Astrocyte of the cerebellum (primary cell): ENCODE measurements at regions not wholly inside any gene's neighbourhood (a gene's known extent, or its start where the extent isn't known, plus 50 kb on each side); places are given as distances from the start of the nearest gene placed in this dataset.

Source experiments
- DNase-seq: peaks from one replicate; pipeline ENCODE4 v3.0.0-alpha.2; 2011; ENCODE audit warnings: low read depth
- H3K4me3 ChIP-seq: 2 replicates; pipeline ENCODE4 v1.5.1; 2011; ENCODE audit warnings: mild to moderate bottlenecking, low read depth, low read length, moderate library complexity
- in situ Hi-C: cut with HindIII; loops from 2 replicates; pipeline ENCODE4 v1.10.0; 2017; ENCODE audit warnings: low sequenced_read_pairs
- TF ChIP-seq, protein P1 (sequence below): IDR thresholded peaks from 2 replicates; pipeline ENCODE4 v1.5.1; 2012; ENCODE audit warnings: low read length, low read depth, moderate library complexity, mild to moderate bottlenecking; ENCODE audit errors: missing control alignments

DNA sequence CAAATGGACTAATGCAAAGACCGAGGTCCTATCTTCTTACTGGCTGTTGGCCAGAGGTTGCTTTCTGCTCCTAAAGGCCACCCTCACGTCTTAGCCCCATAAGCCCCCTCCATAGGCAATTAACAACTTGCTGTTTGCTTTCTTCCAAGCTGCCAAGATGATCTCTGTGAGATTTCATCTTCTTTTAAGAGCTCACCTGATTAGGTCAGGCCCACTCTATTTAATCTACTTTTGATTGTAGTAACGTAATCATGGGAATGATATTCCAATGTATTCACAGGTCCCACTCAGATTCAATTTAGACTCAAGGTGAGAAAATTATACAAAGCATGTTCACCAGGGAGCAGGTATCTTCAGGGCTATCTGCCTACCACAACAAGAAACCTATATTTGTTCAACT is 84.4 kb upstream of the RAD23B start:
- in situ Hi-C loops = no loop called here
- TF ChIP-seq, protein P1, sequence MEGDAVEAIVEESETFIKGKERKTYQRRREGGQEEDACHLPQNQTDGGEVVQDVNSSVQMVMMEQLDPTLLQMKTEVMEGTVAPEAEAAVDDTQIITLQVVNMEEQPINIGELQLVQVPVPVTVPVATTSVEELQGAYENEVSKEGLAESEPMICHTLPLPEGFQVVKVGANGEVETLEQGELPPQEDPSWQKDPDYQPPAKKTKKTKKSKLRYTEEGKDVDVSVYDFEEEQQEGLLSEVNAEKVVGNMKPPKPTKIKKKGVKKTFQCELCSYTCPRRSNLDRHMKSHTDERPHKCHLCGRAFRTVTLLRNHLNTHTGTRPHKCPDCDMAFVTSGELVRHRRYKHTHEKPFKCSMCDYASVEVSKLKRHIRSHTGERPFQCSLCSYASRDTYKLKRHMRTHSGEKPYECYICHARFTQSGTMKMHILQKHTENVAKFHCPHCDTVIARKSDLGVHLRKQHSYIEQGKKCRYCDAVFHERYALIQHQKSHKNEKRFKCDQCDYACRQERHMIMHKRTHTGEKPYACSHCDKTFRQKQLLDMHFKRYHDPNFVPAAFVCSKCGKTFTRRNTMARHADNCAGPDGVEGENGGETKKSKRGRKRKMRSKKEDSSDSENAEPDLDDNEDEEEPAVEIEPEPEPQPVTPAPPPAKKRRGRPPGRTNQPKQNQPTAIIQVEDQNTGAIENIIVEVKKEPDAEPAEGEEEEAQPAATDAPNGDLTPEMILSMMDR = no peak
- DNase-seq = no peak
- H3K4me3 ChIP-seq = no peak overlapping the region

DNA sequence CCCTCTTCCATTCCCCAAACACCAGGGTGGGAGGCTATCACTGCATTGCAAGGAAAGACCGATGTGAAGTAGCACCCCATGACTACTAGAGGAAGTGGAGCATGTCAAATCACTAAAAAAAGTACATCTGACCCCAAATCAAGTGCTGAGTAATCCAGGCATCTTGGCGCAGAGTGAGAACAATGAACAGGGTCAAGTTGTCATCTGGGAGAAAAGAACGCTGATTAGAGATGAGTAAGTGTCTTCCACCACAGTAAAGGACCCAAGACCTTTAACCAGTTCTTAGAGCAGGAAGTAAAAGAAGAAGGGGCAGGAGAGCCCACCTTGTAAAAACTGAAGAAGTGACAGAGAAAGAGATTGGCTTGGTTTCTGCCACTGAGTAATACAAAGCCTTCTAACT is 75.0 kb upstream of the RAD23B start:
- no peak for DNase-seq
- in situ Hi-C loops = no loop called here
- no peak overlapping the region for H3K4me3 ChIP-seq
- TF ChIP-seq, protein P1 = no peak

DNA sequence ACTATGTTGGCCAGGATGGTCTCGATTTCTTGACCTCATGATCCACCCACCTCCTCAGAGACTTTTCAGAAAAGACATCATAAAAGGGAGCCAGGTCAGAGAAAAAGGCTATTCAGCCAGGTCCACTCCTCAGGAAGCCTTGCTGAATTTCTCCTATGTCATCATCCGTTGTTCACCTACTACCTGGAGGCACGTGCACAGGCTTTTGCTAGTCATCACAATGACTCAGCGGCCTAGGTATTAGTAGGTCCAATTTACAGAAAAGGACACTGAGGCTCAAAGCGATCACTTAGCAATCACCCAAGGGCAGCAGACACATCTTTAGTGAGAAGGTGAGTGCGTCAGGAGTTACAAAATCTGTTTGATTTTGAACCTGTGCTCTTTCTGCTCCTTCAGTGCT is 72.3 kb upstream of the RAD23B start:
- TF ChIP-seq, protein P1 = no peak
- in situ Hi-C loops = no loop called here
- H3K4me3 ChIP-seq = no peak overlapping the region
- DNase-seq = no peak

DNA sequence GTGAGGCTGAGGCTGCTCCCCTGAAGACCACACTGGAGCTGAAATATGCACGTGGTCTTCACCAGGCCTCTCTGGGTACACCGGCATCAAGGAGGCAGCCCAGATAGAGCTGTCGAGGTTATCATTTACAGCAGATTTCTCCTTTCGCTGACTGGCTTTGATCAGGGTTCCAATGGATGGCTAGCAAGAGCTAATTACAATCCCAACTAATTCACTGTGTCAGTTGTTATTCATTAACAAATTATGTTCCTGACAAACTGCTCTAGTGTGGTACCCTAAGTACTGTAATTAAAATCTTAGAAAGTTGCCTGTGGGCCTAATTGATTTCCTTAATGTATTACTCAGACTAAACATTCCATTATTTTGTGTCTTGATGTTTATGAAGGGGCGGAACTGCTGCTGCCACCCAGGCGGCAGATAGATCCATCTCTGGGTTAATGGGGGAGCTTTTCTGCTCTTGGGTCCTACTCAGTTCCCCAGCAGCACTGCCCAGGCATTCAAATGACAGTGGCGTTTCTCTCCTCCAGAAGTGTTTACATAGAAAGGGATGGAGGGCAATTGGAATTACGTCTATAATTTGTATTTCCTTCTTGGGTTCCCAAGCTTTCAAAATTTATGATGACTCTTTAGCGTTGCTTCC is 71.7 kb upstream of the RAD23B start:
- TF ChIP-seq, protein P1 = no peak
- H3K4me3 ChIP-seq = no peak overlapping the region
- in situ Hi-C loops = no loop called here
- DNase-seq = no peak

DNA sequence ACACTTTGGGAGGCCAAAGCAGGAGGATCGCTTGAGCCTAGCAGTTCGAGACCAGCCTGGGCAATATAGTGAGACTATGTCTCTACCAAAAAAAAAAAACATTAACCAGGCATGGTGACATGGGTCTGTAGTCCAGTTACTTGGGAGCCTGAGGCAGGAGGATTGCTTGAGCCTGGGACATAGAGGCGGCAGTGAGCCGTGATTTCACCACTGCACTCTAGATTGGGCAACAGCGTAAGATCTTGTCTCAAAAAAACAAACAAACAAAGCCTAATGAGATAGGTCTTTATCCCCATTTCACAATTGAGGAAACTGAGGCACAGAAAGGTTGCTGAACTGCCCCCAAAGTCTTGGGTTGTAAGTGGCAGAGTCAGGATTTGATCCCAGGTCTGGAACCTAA is 70.5 kb upstream of the RAD23B start:
- TF ChIP-seq, protein P1 = no peak
- no peak overlapping the region for H3K4me3 ChIP-seq
- no peak for DNase-seq
- in situ Hi-C loops = no loop called here

DNA sequence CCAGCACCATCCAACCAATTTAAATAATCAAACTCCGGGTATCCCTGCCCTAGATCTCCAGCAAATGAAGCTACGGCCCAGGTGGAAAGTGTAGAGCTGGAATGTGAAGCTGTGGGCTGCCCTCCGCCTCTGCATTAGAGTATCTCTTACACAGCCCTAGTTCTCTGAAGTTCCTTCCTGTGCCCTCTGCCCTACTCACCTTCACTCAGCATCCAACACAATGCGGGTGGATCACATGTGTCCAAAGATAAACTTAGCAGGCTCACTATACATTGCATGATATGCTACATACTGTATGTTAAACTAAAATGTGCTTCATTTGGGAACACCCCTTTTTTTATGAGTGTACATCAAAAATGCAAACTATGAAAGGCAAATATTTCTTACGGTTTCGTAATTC is 70.0 kb upstream of the RAD23B start:
- TF ChIP-seq, protein P1 = no peak
- in situ Hi-C loops = no loop called here
- DNase-seq = no peak
- no peak overlapping the region for H3K4me3 ChIP-seq
